AG04450 (cell line): ENCODE measurements at regions not wholly inside any gene's neighbourhood (a gene's known extent, or its start where the extent isn't known, plus 50 kb on each side); places are given as distances from the start of the nearest gene placed in this dataset.

Source experiments
- CTCF ChIA-PET: fragments of 300-600, 350-600 bp; formaldehyde crosslinking; extraction: SDS; loops from one replicate; lab custom pipeline; 2022; ENCODE audit warnings: antibody characterized with exemption, inconsistent platforms; lab: Charles Lee
- POLR2A ChIA-PET: fragments of 350-600 bp; formaldehyde crosslinking; extraction: SDS; loops from one replicate; lab custom pipeline; 2021; ENCODE audit warnings: antibody characterized with exemption, inconsistent platforms; lab: Yijun Ruan, JAX
- DNase-seq: peaks from one replicate; pipeline ENCODE4 v3.0.0-alpha.2; 2011; ENCODE audit warnings: low read depth, low spot score
- H3K27ac ChIP-seq: one replicate; pipeline ENCODE4 v1.5.1; 2012; ENCODE audit warnings: low read depth, low read length, control low read depth
- H3K27me3 ChIP-seq: one replicate; pipeline ENCODE4 v1.6.0; 2012; ENCODE audit warnings: low read length; ENCODE audit not compliant: control insufficient read depth, insufficient read depth
- H3K4me3 ChIP-seq: 2 replicates; pipeline ENCODE4 v1.5.1; 2011; ENCODE audit warnings: mild to moderate bottlenecking, low read depth, low read length, control low read depth
- H3K9me3 ChIP-seq: 2 replicates; pipeline ENCODE4 v1.5.1; 2012; ENCODE audit warnings: low read length; ENCODE audit not compliant: control insufficient read depth, insufficient read depth
- CTCF ChIP-seq: IDR thresholded peaks from 2 replicates; pipeline ENCODE4 v1.5.1; 2011; ENCODE audit warnings: low read depth, low read length, control low read depth, inconsistent platforms

- CTCF ChIA-PET: interaction anchor here (0.6 kb wide), 1 partner anchor 195 kb away, joined by 4 read pairs; no protein-coding TSS in a partner anchor
- H3K9me3 ChIP-seq: no peaks in the 10 kb centered on the region
- no peak overlapping the region for H3K4me3 ChIP-seq
- POLR2A ChIA-PET: no interaction called here
- no peak for DNase-seq
- no peak for TF ChIP-seq CTCF
- peaks cover 35% of the 10 kb centered on the region for H3K27me3 ChIP-seq
- no peak overlapping the region for H3K27ac ChIP-seq
Measured at GRCh38 chr5:168024306-168024705, 267.1 kb upstream of the WWC1 start.

GRCh38 chr5:168027007-168027406 lies 264.4 kb upstream of the WWC1 start:
- Histone ChIP-seq H3K27ac (no peak overlapping the region), H3K9me3 (no peaks in the 10 kb centered on the region), H3K4me3 (no peak overlapping the region), H3K27me3 (peaks cover 18% of the 10 kb centered on the region)
- DNase-seq: no peak
- ChIA-PET CTCF (no interaction called here), POLR2A (no interaction called here)
- no peak for TF ChIP-seq CTCF

GRCh38 chr5:168030912-168031311 lies 260.5 kb upstream of the WWC1 start:
- POLR2A ChIA-PET: no interaction called here
- Histone ChIP-seq H3K9me3 (no peaks in the 10 kb centered on the region), H3K27me3 (no peaks in the 10 kb centered on the region), H3K4me3 (no peak overlapping the region), H3K27ac (no peak overlapping the region)
- CTCF ChIA-PET: interaction anchor here (0.5 kb wide), 1 partner anchor 188 kb away, joined by 3 read pairs; no protein-coding TSS in a partner anchor
- TF ChIP-seq CTCF: no peak
- DNase-seq: no peak

- no peak for TF ChIP-seq CTCF
- ChIA-PET POLR2A (no interaction called here), CTCF (interaction anchor here (0.5 to 1.0 kb wide), 2 partner anchors 16 to 188 kb away, joined by 3 read pairs; no protein-coding TSS in a partner anchor)
- Histone ChIP-seq H3K27ac (no peak overlapping the region), H3K9me3 (no peaks in the 10 kb centered on the region), H3K4me3 (no peak overlapping the region), H3K27me3 (no peaks in the 10 kb centered on the region)
- no peak for DNase-seq
Measured at GRCh38 chr5:168031614-168032013, 259.8 kb upstream of the WWC1 start.

GRCh38 chr5:168039039-168039438 lies 252.4 kb upstream of the WWC1 start:
- DNase-seq: no peak
- CTCF ChIA-PET: no interaction called here
- no peak for TF ChIP-seq CTCF
- peaks cover 2% of the 10 kb centered on the region for H3K27me3 ChIP-seq
- POLR2A ChIA-PET: no interaction called here
- no peak overlapping the region for H3K27ac ChIP-seq
- H3K4me3 ChIP-seq: no peak overlapping the region
- H3K9me3 ChIP-seq: no peaks in the 10 kb centered on the region
